HepG2 (cell line): ENCODE measurements at regions not wholly inside any gene's neighbourhood (a gene's known extent, or its start where the extent isn't known, plus 50 kb on each side); places are given as distances from the start of the nearest gene placed in this dataset.

Experiments
- MBD4 ChIP-seq: IDR thresholded peaks from 2 replicates; pipeline ENCODE4 v1.6.1; 2012; ENCODE audit warnings: low read length, inconsistent platforms, borderline replicate concordance
- MLLT10 ChIP-seq: sonication (generic); formaldehyde crosslinking; IDR thresholded peaks from 2 replicates; pipeline ENCODE4 v1.4.0; 2020; ENCODE audit warnings: missing genetic modification reagents
- MTF2 ChIP-seq: sonication (generic); formaldehyde crosslinking; IDR thresholded peaks from 2 replicates; pipeline ENCODE4 v1.5.0; 2020; ENCODE audit warnings: missing genetic modification reagents, borderline replicate concordance
- RCOR2 ChIP-seq: IDR thresholded peaks from 2 replicates; pipeline ENCODE4 v1.6.1; 2016; ENCODE audit warnings: missing biosample characterization, missing genetic modification reagents
- SAP130 ChIP-seq: IDR thresholded peaks from 2 replicates; pipeline ENCODE4 v1.6.1; 2016; ENCODE audit warnings: low read depth
- ZNF263 ChIP-seq: sonication (generic); formaldehyde crosslinking; IDR thresholded peaks from 2 replicates; pipeline ENCODE4 v1.4.0; 2020; ENCODE audit warnings: missing genetic modification reagents
- TF ChIP-seq, protein P1 (sequence below): IDR thresholded peaks from 2 replicates; pipeline ENCODE4 v1.6.1; 2012; ENCODE audit warnings: low read depth, low read length, improper control_type of control experiment
- TF ChIP-seq, protein P2 (sequence below): sonication (generic); formaldehyde crosslinking; IDR thresholded peaks from 2 replicates; pipeline ENCODE4 v1.4.0; 2020; ENCODE audit warnings: missing genetic modification reagents, borderline replicate concordance
- TF ChIP-seq, protein P3 (sequence below): IDR thresholded peaks from 2 replicates; pipeline ENCODE4 v1.6.1; 2016; ENCODE audit warnings: mild to moderate bottlenecking
- TF ChIP-seq, protein P4 (sequence below): fragments of 450-650 bp; IDR thresholded peaks from 2 replicates; pipeline ENCODE4 v1.6.1; 2017
- TF ChIP-seq, protein P5 (sequence below): sonication (generic); formaldehyde crosslinking; IDR thresholded peaks from 2 replicates; pipeline ENCODE4 v1.8.1; 2023; ENCODE audit warnings: mild to moderate bottlenecking, missing genetic modification reagents
- TF ChIP-seq, protein P6 (sequence below): sonication (generic); formaldehyde crosslinking; IDR thresholded peaks from 2 replicates; pipeline ENCODE4 v1.9.0; 2021; ENCODE audit warnings: missing genetic modification reagents, borderline replicate concordance
- TF ChIP-seq, protein P7 (sequence below): sonication (generic); formaldehyde crosslinking; IDR thresholded peaks from 2 replicates; pipeline ENCODE4 v1.9.0; 2021; ENCODE audit warnings: missing genetic modification reagents, mild to moderate bottlenecking, borderline replicate concordance

DNA sequence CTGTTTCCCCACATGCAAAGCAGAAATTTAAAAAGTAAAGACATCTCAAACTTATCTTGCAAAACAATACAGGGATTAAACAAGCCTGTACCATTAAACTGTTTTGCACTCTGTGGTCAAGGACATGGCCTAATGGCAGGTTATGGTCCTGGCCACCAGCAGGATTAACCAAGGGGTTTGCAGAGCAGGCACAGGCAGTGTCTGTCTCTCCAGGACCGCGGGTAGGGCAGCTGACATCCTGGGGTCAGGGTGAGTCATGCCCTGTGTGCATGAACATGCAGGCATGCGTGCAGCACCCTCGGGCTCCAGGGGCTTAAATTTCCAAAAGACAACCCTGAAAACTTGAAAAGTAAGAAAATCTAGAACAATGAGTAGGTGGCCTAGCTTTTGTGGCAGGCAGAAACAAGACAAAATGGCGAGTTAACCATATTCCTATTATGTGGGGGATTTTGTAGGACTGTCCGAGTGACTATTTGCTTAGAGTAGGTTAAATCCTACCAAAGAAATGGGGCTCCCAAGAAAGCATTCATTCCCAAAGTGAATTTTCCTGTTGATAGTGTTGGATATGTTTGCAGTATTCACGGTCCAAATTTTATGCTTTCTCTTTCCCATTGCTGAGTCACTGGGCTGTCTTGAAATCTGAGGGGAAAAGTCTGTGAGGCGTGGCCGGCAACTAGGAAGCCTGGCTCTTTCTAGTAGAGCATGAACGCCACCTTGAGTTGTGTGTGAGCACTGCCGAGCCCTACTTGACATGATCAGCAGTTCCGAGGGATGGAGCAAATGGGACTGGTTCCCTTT is 158.4 kb upstream of the FAM20A start (continued):
- TF ChIP-seq, protein P1, sequence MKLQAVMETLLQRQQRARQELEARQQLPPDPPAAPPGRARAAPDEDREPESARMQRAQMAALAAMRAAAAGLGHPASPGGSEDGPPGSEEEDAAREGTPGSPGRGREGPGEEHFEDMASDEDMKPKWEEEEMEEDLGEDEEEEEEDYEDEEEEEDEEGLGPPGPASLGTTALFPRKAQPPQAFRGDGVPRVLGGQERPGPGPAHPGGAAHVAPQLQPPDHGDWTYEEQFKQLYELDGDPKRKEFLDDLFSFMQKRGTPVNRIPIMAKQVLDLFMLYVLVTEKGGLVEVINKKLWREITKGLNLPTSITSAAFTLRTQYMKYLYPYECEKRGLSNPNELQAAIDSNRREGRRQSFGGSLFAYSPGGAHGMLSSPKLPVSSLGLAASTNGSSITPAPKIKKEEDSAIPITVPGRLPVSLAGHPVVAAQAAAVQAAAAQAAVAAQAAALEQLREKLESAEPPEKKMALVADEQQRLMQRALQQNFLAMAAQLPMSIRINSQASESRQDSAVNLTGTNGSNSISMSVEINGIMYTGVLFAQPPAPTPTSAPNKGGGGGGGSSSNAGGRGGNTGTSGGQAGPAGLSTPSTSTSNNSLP = peak; percentile 77
- TF ChIP-seq MBD4 (no peak), ZNF263 (CRISPR knock-in tag) (peak; percentile 25; the same call in 1 of the 2 replicates), RCOR2 (CRISPR knock-in tag) (peak; percentile 51; the same call in 1 of the 2 replicates), SAP130 (CRISPR knock-in tag) (peak; percentile 94), MTF2 (CRISPR knock-in tag) (no peak; the same call in 1 of the 2 replicates), MLLT10 (CRISPR knock-in tag) (no peak)
- TF ChIP-seq, protein P2, sequence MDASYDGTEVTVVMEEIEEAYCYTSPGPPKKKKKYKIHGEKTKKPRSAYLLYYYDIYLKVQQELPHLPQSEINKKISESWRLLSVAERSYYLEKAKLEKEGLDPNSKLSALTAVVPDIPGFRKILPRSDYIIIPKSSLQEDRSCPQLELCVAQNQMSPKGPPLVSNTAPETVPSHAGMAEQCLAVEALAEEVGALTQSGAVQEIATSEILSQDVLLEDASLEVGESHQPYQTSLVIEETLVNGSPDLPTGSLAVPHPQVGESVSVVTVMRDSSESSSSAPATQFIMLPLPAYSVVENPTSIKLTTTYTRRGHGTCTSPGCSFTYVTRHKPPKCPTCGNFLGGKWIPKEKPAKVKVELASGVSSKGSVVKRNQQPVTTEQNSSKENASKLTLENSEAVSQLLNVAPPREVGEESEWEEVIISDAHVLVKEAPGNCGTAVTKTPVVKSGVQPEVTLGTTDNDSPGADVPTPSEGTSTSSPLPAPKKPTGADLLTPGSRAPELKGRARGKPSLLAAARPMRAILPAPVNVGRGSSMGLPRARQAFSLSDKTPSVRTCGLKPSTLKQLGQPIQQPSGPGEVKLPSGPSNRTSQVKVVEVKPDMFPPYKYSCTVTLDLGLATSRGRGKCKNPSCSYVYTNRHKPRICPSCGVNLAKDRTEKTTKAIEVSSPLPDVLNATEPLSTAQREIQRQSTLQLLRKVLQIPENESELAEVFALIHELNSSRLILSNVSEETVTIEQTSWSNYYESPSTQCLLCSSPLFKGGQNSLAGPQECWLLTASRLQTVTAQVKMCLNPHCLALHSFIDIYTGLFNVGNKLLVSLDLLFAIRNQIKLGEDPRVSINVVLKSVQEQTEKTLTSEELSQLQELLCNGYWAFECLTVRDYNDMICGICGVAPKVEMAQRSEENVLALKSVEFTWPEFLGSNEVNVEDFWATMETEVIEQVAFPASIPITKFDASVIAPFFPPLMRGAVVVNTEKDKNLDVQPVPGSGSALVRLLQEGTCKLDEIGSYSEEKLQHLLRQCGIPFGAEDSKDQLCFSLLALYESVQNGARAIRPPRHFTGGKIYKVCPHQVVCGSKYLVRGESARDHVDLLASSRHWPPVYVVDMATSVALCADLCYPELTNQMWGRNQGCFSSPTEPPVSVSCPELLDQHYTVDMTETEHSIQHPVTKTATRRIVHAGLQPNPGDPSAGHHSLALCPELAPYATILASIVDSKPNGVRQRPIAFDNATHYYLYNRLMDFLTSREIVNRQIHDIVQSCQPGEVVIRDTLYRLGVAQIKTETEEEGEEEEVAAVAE (CRISPR knock-in tag) = peak; percentile 74
- TF ChIP-seq, protein P3, sequence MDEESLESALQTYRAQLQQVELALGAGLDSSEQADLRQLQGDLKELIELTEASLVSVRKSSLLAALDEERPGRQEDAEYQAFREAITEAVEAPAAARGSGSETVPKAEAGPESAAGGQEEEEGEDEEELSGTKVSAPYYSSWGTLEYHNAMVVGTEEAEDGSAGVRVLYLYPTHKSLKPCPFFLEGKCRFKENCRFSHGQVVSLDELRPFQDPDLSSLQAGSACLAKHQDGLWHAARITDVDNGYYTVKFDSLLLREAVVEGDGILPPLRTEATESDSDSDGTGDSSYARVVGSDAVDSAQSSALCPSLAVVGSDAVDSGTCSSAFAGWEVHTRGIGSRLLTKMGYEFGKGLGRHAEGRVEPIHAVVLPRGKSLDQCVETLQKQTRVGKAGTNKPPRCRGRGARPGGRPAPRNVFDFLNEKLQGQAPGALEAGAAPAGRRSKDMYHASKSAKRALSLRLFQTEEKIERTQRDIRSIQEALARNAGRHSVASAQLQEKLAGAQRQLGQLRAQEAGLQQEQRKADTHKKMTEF (CRISPR knock-in tag) = peak; percentile 90
- TF ChIP-seq, protein P4, sequence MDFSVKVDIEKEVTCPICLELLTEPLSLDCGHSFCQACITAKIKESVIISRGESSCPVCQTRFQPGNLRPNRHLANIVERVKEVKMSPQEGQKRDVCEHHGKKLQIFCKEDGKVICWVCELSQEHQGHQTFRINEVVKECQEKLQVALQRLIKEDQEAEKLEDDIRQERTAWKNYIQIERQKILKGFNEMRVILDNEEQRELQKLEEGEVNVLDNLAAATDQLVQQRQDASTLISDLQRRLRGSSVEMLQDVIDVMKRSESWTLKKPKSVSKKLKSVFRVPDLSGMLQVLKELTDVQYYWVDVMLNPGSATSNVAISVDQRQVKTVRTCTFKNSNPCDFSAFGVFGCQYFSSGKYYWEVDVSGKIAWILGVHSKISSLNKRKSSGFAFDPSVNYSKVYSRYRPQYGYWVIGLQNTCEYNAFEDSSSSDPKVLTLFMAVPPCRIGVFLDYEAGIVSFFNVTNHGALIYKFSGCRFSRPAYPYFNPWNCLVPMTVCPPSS = no peak
- TF ChIP-seq, protein P5, sequence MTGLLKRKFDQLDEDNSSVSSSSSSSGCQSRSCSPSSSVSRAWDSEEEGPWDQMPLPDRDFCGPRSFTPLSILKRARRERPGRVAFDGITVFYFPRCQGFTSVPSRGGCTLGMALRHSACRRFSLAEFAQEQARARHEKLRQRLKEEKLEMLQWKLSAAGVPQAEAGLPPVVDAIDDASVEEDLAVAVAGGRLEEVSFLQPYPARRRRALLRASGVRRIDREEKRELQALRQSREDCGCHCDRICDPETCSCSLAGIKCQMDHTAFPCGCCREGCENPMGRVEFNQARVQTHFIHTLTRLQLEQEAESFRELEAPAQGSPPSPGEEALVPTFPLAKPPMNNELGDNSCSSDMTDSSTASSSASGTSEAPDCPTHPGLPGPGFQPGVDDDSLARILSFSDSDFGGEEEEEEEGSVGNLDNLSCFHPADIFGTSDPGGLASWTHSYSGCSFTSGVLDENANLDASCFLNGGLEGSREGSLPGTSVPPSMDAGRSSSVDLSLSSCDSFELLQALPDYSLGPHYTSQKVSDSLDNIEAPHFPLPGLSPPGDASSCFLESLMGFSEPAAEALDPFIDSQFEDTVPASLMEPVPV = peak; percentile 83
- TF ChIP-seq, protein P6, sequence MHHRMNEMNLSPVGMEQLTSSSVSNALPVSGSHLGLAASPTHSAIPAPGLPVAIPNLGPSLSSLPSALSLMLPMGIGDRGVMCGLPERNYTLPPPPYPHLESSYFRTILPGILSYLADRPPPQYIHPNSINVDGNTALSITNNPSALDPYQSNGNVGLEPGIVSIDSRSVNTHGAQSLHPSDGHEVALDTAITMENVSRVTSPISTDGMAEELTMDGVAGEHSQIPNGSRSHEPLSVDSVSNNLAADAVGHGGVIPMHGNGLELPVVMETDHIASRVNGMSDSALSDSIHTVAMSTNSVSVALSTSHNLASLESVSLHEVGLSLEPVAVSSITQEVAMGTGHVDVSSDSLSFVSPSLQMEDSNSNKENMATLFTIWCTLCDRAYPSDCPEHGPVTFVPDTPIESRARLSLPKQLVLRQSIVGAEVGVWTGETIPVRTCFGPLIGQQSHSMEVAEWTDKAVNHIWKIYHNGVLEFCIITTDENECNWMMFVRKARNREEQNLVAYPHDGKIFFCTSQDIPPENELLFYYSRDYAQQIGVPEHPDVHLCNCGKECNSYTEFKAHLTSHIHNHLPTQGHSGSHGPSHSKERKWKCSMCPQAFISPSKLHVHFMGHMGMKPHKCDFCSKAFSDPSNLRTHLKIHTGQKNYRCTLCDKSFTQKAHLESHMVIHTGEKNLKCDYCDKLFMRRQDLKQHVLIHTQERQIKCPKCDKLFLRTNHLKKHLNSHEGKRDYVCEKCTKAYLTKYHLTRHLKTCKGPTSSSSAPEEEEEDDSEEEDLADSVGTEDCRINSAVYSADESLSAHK = 0 out of 2 replicates have a peak, but pooled peaks have one; percentile 26
- TF ChIP-seq, protein P7, sequence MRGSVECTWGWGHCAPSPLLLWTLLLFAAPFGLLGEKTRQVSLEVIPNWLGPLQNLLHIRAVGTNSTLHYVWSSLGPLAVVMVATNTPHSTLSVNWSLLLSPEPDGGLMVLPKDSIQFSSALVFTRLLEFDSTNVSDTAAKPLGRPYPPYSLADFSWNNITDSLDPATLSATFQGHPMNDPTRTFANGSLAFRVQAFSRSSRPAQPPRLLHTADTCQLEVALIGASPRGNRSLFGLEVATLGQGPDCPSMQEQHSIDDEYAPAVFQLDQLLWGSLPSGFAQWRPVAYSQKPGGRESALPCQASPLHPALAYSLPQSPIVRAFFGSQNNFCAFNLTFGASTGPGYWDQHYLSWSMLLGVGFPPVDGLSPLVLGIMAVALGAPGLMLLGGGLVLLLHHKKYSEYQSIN = no peak; the same call in 1 of the 2 replicates
